ENCODE measurements at regions not wholly inside any gene's neighbourhood (a gene's known extent, or its start where the extent isn't known, plus 50 kb on each side); places are given as distances from the start of the nearest gene placed in this dataset.

GRCh38 chr3:118036215-118036614 is 998.4 kb downstream of the IGSF11 start:
- H3K9me3 ChIP-seq (replicated peaks in 1 of 2; ENCODE audit: control insufficient read depth in 2 of 2, insufficient read depth in 1 of 2, low read depth in 1 of 2, low read length in 2 of 2): peaks cover 3 to 8% of the 10 kb centered on the region in 2 donors
- no peak overlapping the region for H3K27ac ChIP-seq (replicated peaks; ENCODE audit: low read length)
- H3K18ac ChIP-seq (ENCODE audit: low read length): no peak overlapping the region
- no peaks in the 10 kb centered on the region for H3K79me1 ChIP-seq (ENCODE audit: low read depth, low read length)
- H3K4me3 ChIP-seq (ENCODE audit: low read length in 2 of 2): no peak overlapping the region
- H3K4me2 ChIP-seq (ENCODE audit: insufficient read depth, low read length, poor library complexity, severe bottlenecking): no peak overlapping the region
- H2AK5ac ChIP-seq (ENCODE audit: low read depth, low read length): no peak overlapping the region
- H3K36me3 ChIP-seq (replicated peaks in 1 of 2; ENCODE audit: control insufficient read depth in 2 of 2, insufficient read depth in 2 of 2, low read length in 2 of 2): no peaks in the 10 kb centered on the region
- H3K4me1 ChIP-seq (ENCODE audit: control insufficient read depth in 2 of 2, insufficient read depth in 1 of 2, low read depth in 1 of 2, low read length in 2 of 2): no peaks in the 10 kb centered on the region
- WGBS, 2 donors (ENCODE audit: extremely low coverage in 2 of 2, insufficient read length in 2 of 2, insufficient replicate concordance in 1 of 2): no CpG with 5 or more reads among the region's 1 CpG
- H3K27me3 ChIP-seq (ENCODE audit: control insufficient read depth in 3 of 3, insufficient read depth in 3 of 3, low read depth in 1 of 3, low read length in 3 of 3): no peaks in the 10 kb centered on the region
- H2BK15ac ChIP-seq (ENCODE audit: low read length): no peak overlapping the region
- H2BK5ac ChIP-seq (ENCODE audit: low read length): no peak overlapping the region
- H3K4ac ChIP-seq (ENCODE audit: low read length): no peak overlapping the region
- H3K9ac ChIP-seq (ENCODE audit: low read depth, low read length, poor library complexity): no peak overlapping the region
- H4K8ac ChIP-seq (ENCODE audit: low read depth, low read length): no peak overlapping the region
- no peak overlapping the region for H2BK12ac ChIP-seq (ENCODE audit: low read length)
- H2BK120ac ChIP-seq (ENCODE audit: low read depth, low read length): no peak overlapping the region
- H3K14ac ChIP-seq (ENCODE audit: low read length): no peak overlapping the region
- DNase-seq (ENCODE audit: low spot score): no peak
- no peak overlapping the region for H4K91ac ChIP-seq (ENCODE audit: low read depth, low read length, poor library complexity)
- H3K23ac ChIP-seq (ENCODE audit: low read depth, low read length, poor library complexity): no peak overlapping the region
- H2AFZ ChIP-seq (ENCODE audit: low read length): no peak overlapping the region

- Histone ChIP-seq H2AK5ac (ENCODE audit: low read depth, low read length) (no peak overlapping the region), H3K14ac (ENCODE audit: low read length) (no peak overlapping the region), H4K91ac (ENCODE audit: low read depth, low read length, poor library complexity) (no peak overlapping the region), H3K27ac (replicated peaks; ENCODE audit: low read length) (no peak overlapping the region), H3K36me3 (replicated peaks in 1 of 2; ENCODE audit: control insufficient read depth in 2 of 2, insufficient read depth in 2 of 2, low read length in 2 of 2) (no peaks in the 10 kb centered on the region), H2AFZ (ENCODE audit: low read length) (no peak overlapping the region), H2BK120ac (ENCODE audit: low read depth, low read length) (no peak overlapping the region), H3K79me1 (ENCODE audit: low read depth, low read length) (no peaks in the 10 kb centered on the region), H4K8ac (ENCODE audit: low read depth, low read length) (no peak overlapping the region), H3K9me3 (replicated peaks in 1 of 2; ENCODE audit: control insufficient read depth in 2 of 2, insufficient read depth in 1 of 2, low read depth in 1 of 2, low read length in 2 of 2) (no peaks in the 10 kb centered on the region), H2BK5ac (ENCODE audit: low read length) (no peak overlapping the region), H2BK12ac (ENCODE audit: low read length) (no peak overlapping the region), H3K23ac (ENCODE audit: low read depth, low read length, poor library complexity) (no peak overlapping the region), H3K9ac (ENCODE audit: low read depth, low read length, poor library complexity) (no peak overlapping the region), H3K27me3 (ENCODE audit: control insufficient read depth in 3 of 3, insufficient read depth in 3 of 3, low read depth in 1 of 3, low read length in 3 of 3) (no peaks in the 10 kb centered on the region), H3K18ac (ENCODE audit: low read length) (no peak overlapping the region), H3K4ac (ENCODE audit: low read length) (no peak overlapping the region), H3K4me3 (ENCODE audit: low read length in 2 of 2) (no peak overlapping the region), H2BK15ac (ENCODE audit: low read length) (no peak overlapping the region), H3K4me1 (ENCODE audit: control insufficient read depth in 2 of 2, insufficient read depth in 1 of 2, low read depth in 1 of 2, low read length in 2 of 2) (no peaks in the 10 kb centered on the region), H3K4me2 (ENCODE audit: insufficient read depth, low read length, poor library complexity, severe bottlenecking) (no peak overlapping the region)
- no peak for DNase-seq (ENCODE audit: low spot score)
- no CpG with 5 or more reads among the region's 1 CpG for WGBS, 2 donors (ENCODE audit: extremely low coverage in 2 of 2, insufficient read length in 2 of 2, insufficient replicate concordance in 1 of 2)
These were observed 979.3 kb downstream of the IGSF11 start for GRCh38 chr3:118055381-118055780.

GRCh38 chr3:118057086-118057485 is 977.6 kb downstream of the IGSF11 start:
- Histone ChIP-seq H2BK120ac (ENCODE audit: low read depth, low read length) (no peak overlapping the region), H3K27ac (replicated peaks; ENCODE audit: low read length) (no peak overlapping the region), H3K79me1 (ENCODE audit: low read depth, low read length) (no peaks in the 10 kb centered on the region), H2BK12ac (ENCODE audit: low read length) (no peak overlapping the region), H3K4me3 (ENCODE audit: low read length in 2 of 2) (no peak overlapping the region), H3K9ac (ENCODE audit: low read depth, low read length, poor library complexity) (no peak overlapping the region), H2AFZ (ENCODE audit: low read length) (no peak overlapping the region), H2BK15ac (ENCODE audit: low read length) (no peak overlapping the region), H3K9me3 (replicated peaks in 1 of 2; ENCODE audit: control insufficient read depth in 2 of 2, insufficient read depth in 1 of 2, low read depth in 1 of 2, low read length in 2 of 2) (no peaks in the 10 kb centered on the region), H3K36me3 (replicated peaks in 1 of 2; ENCODE audit: control insufficient read depth in 2 of 2, insufficient read depth in 2 of 2, low read length in 2 of 2) (no peaks in the 10 kb centered on the region), H3K27me3 (ENCODE audit: control insufficient read depth in 3 of 3, insufficient read depth in 3 of 3, low read depth in 1 of 3, low read length in 3 of 3) (no peaks in the 10 kb centered on the region), H3K4me1 (ENCODE audit: control insufficient read depth in 2 of 2, insufficient read depth in 1 of 2, low read depth in 1 of 2, low read length in 2 of 2) (no peaks in the 10 kb centered on the region), H3K23ac (ENCODE audit: low read depth, low read length, poor library complexity) (no peak overlapping the region), H3K4me2 (ENCODE audit: insufficient read depth, low read length, poor library complexity, severe bottlenecking) (no peak overlapping the region), H4K91ac (ENCODE audit: low read depth, low read length, poor library complexity) (no peak overlapping the region), H3K4ac (ENCODE audit: low read length) (no peak overlapping the region), H2BK5ac (ENCODE audit: low read length) (no peak overlapping the region), H3K14ac (ENCODE audit: low read length) (no peak overlapping the region), H3K18ac (ENCODE audit: low read length) (no peak overlapping the region), H4K8ac (ENCODE audit: low read depth, low read length) (no peak overlapping the region), H2AK5ac (ENCODE audit: low read depth, low read length) (no peak overlapping the region)
- DNase-seq (ENCODE audit: low spot score): no peak
- no CpG with 5 or more reads among the region's 1 CpG for WGBS, 2 donors (ENCODE audit: extremely low coverage in 2 of 2, insufficient read length in 2 of 2, insufficient replicate concordance in 1 of 2)

- no peak overlapping the region for H3K18ac ChIP-seq (ENCODE audit: low read length)
These were observed 975.5 kb downstream of the IGSF11 start for GRCh38 chr3:118059096-118059495.

More at GRCh38 chr3:118059096-118059495, 975.5 kb downstream of the IGSF11 start:
- H4K91ac ChIP-seq (ENCODE audit: low read depth, low read length, poor library complexity): no peak overlapping the region
- no peaks in the 10 kb centered on the region for H3K9me3 ChIP-seq (replicated peaks in 1 of 2; ENCODE audit: control insufficient read depth in 2 of 2, insufficient read depth in 1 of 2, low read depth in 1 of 2, low read length in 2 of 2)
- H2AFZ ChIP-seq (ENCODE audit: low read length): no peak overlapping the region
- no peaks in the 10 kb centered on the region for H3K79me1 ChIP-seq (ENCODE audit: low read depth, low read length)
- no peak overlapping the region for H2BK12ac ChIP-seq (ENCODE audit: low read length)
- no peak overlapping the region for H3K23ac ChIP-seq (ENCODE audit: low read depth, low read length, poor library complexity)
- no peaks in the 10 kb centered on the region for H3K27me3 ChIP-seq (ENCODE audit: control insufficient read depth in 3 of 3, insufficient read depth in 3 of 3, low read depth in 1 of 3, low read length in 3 of 3)
- DNase-seq (ENCODE audit: low spot score): no peak
- no peak overlapping the region for H3K4ac ChIP-seq (ENCODE audit: low read length)
- H3K27ac ChIP-seq (replicated peaks; ENCODE audit: low read length): no peak overlapping the region
- H3K9ac ChIP-seq (ENCODE audit: low read depth, low read length, poor library complexity): no peak overlapping the region
- no peaks in the 10 kb centered on the region for H3K36me3 ChIP-seq (replicated peaks in 1 of 2; ENCODE audit: control insufficient read depth in 2 of 2, insufficient read depth in 2 of 2, low read length in 2 of 2)
- H3K4me1 ChIP-seq (ENCODE audit: control insufficient read depth in 2 of 2, insufficient read depth in 1 of 2, low read depth in 1 of 2, low read length in 2 of 2): no peaks in the 10 kb centered on the region
- no peak overlapping the region for H2AK5ac ChIP-seq (ENCODE audit: low read depth, low read length)
- no peak overlapping the region for H3K4me3 ChIP-seq (ENCODE audit: low read length in 2 of 2)
- H3K14ac ChIP-seq (ENCODE audit: low read length): no peak overlapping the region
- no peak overlapping the region for H2BK15ac ChIP-seq (ENCODE audit: low read length)
- H2BK120ac ChIP-seq (ENCODE audit: low read depth, low read length): no peak overlapping the region
- no peak overlapping the region for H3K4me2 ChIP-seq (ENCODE audit: insufficient read depth, low read length, poor library complexity, severe bottlenecking)
- no peak overlapping the region for H2BK5ac ChIP-seq (ENCODE audit: low read length)
- H4K8ac ChIP-seq (ENCODE audit: low read depth, low read length): no peak overlapping the region

Measured in neuronal stem cell (in vitro differentiated cells).